CD4-positive, alpha-beta T cell treated with Interleukin-17A for 1 hour (primary cell): ENCODE measurements at regions not wholly inside any gene's neighbourhood (a gene's known extent, or its start where the extent isn't known, plus 50 kb on each side); places are given as distances from the start of the nearest gene placed in this dataset.
"Not testable (repeated sequence)": the region's sequence is repeated elsewhere in the genome, so short reads cannot be mapped to it uniquely, and the experiment has no call there.

Source experiments
- DNase-seq: peaks from one replicate; pipeline ENCODE4 v3.0.0-alpha.2; 2020

DNA sequence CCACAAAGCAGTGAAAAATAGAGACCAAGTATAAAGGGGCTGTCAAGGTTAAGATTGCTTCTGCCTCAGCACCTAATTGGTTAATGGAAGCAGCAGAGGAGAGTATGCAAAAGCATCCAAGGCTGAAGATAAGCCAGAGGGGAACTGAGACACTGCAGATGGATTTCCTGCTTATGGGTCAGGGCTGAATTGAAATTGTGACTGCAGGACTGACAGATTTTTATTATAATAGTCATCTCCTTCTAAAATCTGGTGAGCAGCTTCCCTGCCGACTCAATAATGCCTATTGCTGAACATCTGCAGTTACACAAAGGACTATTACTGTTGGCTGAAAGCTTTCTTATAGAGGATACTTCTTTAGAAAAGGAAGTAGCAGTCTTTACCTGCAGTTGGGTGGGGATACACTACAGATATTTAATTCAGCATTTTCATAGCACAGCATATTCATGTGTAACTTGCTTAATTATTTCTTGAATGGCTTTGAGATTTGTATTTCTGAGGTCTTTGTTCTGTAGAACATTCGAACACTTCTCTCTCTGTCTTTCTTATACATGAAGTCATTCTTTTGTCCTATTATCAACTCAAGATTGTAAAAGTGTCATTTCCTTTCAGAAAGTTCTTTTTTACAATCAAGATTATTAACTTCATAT, 363.0 kb upstream of the RIOK2 start:
- no peak for DNase-seq

DNA sequence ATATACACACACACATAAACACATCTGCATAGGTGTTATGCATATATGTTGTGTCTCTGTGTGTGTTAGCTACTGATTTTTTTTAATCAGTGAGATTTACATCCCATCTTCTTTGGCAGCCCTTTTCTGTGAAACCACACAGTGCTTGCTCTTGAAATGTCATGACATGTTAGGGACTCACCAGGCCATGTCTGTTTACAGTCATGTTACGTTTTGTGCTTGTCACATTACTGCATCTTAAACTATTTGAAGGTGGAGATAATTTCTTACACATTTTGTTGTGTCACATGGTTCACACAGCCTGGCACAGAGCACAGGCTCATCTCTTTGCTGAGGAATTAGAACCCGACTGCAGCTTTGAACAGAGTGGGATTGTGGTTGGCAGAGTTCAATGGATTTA, 364.4 kb upstream of the RIOK2 start:
- DNase-seq: no peak

DNA sequence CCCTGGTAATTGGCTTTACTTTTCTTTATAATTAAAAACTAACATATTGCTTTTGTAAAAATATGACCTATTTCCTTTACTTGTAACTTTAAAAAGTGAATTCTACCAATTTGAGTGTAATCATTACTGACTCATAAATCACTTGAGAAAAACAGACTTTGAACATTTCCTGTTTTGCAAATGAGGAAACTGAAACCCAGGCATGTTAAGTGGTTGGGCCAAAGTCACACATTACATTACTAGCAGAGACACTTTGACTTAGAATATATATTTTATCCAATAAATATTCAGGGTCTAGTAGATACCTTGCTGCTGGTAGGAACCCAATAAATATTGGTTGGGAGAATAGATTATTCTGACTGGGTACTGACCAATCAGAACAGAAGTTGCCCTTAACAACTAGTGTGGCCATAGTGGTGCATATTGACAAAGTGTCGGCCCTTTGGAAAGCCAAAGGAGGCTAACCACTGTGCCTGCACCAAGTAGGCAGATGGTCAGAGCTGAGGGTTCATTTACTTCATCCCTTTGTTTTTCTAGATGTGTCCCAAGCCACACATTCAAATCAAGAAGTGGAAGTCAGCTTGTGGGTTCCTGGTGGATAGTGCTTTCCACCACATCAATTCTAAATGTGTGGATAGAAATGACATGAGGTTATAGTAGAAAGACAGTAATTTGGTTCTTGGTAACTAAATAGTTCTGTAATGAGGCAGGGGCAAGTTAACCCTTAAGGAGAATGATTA, 365.1 kb upstream of the RIOK2 start:
- peak; percentile 10 for DNase-seq

- no peak for DNase-seq
These were observed 365.7 kb upstream of the RIOK2 start for GRCh38 chr5:97548739-97549080.

DNA sequence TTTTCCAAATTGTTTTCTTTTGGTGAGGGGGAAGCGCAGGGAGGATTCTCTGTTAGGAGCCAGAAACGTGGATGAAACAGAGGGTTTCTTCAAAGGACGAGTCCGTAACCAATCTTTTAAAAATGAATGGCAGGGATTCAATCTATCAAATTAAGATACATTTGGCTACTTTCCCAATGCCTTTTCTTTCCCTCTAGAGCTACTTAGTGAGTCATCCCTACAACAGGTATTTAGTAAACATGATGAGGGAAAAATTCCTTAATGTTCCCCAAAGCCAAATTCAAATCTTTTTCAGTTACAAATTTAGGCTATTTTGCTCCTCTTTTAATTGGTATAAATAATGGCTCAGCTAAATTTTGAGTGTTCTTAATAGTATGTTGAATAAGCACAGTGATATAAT, 366.4 kb upstream of the RIOK2 start:
- no peak for DNase-seq

DNA sequence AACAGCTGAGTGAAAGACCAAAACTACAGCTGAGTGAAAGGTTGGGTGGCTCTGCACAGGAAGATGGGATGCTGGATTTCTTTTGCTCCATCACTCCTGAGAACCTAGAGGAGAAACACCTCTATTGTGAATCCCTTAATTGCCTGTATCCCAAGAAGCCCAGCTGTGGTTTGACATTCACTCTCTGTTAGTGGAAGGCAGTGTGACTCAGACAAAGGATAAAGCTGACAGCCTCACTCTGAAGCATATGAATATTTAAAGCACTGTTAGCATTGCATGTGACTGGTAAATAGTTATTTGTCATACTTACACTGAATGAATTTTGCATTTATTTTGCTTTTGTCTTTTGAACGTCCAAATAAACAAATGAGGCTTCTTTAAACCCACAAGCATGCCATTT, 367.1 kb upstream of the RIOK2 start:
- no peak for DNase-seq

DNA sequence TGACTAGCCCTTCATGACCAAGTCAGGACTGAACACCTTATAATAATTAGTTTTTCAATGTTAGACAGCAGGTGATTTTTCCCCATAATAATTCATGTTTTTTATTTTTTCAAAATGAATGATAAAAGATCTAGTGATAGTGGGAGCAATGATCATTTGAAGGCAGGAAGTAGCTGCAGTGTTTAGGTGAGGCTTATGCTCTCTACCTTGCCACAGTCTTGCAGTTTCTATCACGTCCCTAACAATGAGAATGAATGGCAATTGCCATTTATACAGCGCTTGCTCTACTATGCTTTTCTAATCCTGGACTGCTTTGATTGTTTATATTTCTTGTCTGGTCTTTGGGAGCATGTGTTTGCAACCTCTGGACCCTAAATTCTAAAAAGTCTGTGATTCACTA, 367.8 kb upstream of the RIOK2 start:
- DNase-seq: no peak

DNA sequence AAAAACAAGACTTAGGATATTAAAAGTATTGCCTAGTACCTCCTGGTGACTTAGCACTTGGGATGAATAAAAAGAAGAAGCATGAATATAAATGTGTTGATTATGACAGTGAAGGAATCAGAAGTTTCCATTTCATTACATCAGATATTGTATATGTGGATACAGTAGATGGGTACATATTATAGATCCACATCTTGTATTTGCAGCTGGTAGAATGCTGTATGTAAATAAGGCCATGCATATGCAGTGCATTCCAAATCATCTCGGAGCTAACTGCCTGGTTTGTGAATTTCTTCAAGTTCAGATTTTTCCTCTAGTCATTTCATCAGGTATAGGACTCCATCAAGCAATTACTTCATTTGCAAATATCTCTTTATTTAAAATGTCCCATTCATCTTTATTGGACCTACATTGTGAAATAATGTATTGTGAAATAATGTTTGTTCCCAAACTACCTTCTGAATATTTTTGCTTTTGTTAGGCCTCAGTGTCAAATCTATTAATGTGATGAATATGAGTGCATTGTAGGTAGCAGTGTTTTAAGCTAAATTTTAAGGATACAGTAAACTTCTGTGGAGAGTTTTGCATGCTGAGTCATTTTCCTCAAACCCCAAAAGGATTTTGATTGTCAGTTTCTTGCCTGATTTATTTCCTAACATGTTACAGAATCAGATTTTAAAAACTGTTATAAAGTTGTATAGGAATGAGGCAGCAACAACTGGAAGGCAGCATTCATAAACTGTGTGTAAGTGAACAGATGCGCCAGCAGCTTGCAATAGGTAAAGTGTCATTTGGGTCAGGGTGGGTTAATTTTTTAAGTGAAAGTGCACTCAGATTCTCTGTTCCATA, 370.8 kb upstream of the RIOK2 start:
- no peak for DNase-seq

DNA sequence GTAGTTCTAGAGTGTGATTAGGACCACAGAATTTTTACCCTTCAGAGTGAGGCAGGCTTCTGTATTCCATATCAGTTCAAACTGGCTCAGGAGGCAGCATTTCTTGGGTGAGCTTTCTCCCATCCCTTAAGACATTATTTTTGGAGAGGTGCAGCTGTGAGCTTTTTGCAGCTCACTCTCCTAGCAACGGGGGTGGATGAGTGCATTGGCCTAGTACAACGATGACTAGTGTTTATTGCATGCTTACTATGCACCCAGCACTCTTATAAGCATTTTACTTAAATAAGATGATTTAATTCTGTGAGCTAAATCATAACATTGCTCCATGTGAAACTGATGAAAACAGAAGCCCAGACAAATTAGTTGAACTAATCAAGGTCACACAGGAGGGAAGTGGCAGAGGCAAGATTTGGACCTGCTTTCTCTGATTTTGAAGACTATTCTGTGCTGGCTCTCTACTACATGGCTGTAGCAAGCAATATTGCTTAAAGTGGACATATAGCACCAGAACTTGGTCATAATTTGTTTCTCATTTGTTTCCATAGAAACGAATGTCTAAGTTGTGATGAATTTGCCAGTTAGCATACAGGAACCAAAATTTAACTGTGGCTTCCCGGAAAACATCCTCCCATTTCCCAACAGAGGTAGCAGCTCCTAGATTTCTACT, 372.1 kb upstream of the RIOK2 start:
- no peak for DNase-seq

DNA sequence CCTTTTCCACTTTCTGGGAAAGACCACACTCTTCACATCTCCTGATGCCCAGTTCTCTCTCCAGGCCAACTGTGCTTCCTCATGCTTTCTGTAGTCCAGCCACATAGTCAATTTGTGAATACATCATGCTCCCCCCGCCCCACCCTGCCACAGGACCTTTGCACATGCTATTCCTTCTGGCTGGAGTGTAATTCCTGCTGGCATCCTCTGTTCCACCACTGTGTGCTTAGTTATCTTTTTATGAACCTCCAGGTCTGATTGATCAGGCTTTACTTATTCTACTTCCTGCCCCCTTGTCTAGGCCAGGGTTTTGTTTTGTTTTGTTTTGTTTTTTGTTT, 372.6 kb upstream of the RIOK2 start:
- no peak for DNase-seq

- DNase-seq: no peak
These were observed 377.0 kb upstream of the RIOK2 start for GRCh38 chr5:97559827-97560598.

DNA sequence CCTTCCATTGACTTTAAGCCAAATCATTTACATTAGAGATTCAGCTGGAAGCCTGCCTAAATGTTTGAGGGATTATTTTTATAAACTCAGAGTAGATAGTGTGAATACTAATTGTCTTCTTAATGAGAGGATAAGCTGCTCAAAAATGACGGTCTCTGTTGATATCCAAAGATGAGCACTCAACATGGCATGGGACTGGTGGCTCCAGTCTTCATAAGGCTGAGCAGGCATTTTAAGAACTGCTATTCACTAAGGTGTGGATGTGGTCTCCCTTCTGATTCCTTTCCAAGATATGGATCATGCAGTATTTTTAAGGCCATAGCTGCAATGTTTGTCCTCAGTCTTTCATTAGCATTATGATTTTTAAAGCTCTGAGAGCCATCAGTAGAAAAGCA, 377.5 kb upstream of the RIOK2 start:
- no peak for DNase-seq

DNA sequence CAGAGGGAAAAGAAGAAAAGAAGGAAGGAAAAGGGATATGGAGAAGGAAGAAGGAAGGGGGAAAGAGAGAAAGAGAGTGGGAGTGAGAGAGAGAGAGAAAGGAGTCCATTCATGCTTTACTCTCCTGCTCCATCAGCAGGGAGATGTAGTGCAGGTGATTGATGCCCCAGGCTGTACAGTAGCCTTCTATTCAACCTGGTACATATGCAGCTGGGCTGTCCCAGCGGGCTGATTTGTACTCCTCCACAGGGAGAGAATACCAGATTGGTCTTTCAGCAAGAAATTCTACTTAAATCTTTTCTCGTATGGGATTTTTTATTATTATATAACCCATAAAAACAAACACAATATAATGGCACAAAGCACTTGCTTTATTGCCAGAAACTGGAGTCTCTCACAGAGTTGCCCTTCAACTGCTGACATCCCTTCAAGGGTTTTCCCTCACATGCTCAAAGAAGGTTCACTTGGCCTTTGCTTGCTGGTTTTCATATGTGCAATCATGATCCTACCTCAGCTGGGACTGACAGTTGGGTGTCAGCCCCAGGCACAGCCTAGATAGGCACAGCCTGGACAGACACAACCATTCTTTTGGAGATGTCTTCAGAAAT, 380.1 kb upstream of the RIOK2 start:
- no peak for DNase-seq

DNA sequence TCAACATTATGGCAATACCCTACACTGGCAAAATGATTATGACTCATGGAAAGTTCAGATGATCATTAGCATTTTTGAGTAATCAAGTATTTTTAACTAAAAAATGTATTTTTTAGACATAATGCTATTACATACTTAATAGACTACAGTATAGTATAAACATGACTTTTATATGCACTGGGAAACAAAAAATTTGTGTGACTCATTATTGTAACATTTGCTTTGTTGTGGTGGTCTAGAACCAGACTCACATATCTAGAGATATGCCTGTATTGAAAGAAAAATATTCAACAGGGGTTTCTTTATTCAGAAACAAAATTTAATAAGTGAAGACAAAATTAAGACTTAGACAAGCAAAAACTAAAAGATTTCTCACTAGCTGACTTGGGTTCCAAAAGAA, 385.3 kb upstream of the RIOK2 start:
- DNase-seq: no peak

DNA sequence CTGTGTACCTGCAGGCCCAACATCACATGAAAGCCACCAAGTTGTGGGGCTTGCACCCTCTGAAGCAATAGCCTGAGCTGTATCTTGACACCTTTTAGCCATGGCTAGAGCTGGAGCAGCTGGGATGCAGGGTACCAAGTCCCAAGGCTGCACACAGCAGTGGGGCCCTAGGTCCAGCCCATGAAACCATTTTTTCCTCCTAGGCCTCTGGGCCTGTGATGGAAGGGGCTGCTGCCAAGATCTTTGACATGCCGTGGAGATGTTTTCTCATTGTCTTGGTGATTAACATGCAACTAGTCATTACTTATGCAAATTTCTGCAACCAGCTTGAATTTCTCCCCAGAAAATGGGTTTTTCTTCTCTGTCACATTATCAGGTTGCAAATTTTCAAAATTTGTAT, 387.2 kb upstream of the RIOK2 start:
- no peak for DNase-seq

DNA sequence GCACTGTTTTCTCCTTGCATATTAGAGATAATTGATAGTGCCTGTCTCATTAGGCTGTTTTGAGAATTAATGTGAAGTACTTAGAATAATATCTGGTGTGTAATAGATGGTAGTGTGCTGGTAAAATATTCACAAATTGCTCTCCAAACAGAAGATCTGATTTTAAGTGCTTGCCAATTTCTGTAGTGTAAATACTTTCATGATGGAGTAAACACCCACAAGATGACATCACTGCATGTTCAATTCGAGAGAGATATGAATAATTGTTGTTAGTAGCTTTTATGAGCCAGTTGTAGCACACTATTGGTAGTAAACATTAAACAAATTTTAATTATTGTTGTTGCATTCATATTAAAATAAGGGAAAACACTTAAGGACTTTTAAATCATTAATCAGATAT, 392.3 kb upstream of the RIOK2 start:
- no peak for DNase-seq

DNA sequence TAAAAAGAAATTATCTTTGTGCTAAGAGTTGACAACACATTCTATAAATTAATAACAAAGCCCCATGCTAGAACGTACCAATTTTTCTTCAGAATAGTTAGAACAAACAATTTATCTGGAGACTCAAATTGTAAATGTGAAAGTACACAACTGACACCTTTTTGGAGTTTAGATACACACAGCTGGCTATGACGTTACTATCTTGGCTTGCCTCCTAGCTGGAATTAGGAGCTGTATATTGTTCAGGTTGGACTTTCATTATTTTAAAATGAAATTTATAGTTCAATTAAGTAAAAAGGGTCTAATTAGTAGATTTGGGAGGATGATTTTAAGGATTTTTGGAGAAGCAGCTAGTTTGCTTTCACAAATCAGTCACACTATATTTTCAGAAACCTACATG, 393.9 kb upstream of the RIOK2 start:
- no peak for DNase-seq

- not testable (repeated sequence) for DNase-seq
These were observed 396.9 kb upstream of the RIOK2 start for GRCh38 chr5:97579977-97580376.

DNA sequence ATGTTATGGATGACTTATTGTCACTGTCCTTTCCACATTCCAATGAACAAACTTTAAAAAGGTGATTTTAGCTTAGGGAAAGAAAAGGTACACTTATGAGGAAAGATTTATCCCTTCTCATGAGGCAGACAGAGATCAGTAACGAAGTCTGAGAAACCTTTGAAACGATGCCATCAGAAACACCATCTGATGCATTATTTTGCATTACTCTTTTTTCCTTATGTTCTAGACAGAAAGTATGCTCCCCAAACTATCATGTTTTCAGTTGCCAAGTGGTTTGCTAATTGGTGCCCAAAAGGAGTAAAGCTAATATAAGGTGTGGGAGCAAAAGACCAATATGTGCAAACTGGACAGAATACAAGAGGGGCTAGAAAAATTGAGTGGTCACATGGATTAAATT, 397.7 kb upstream of the RIOK2 start:
- DNase-seq: no peak

DNA sequence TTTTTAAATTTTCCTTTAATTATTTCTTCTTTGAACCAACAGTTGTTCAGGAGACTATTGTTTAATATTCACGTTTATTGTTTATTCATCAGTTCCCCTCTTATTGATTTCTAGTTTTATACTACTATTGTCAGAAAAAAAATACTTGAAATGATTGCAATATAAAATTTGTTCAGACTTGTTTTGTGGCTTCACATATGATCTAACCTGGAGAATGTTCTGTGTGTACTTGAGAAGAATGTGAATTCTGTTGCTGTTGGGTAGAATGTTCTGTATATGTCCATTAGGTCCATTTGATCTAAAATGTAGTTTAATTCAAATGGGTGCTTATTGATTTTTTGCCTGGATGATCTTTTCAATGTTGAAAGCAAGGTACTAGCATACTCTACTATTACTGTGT, 408.7 kb upstream of the RIOK2 start:
- no peak for DNase-seq

- no peak for DNase-seq
These were observed 417.4 kb upstream of the RIOK2 start for GRCh38 chr5:97600486-97600885.

GRCh38 chr5:97601651-97602050, 418.6 kb upstream of the RIOK2 start:
- DNase-seq: no peak

GRCh38 chr5:97606531-97606930, 423.5 kb upstream of the RIOK2 start:
- DNase-seq: no peak
